WTC11 (cell line): ENCODE measurements at regions not wholly inside any gene's neighbourhood (a gene's known extent, or its start where the extent isn't known, plus 50 kb on each side); places are given as distances from the start of the nearest gene placed in this dataset.

Experiments
- ATAC-seq: fragments of 200-7000 bp; cut with Tn5 transposase; 2 replicates; pipeline ENCODE4 v1.10.0; 2021; ENCODE audit warnings: mild to moderate bottlenecking, moderate library complexity
- CTCF ChIA-PET: fragments of 300-600 bp; sonication (Branson Sonifier 250); formaldehyde crosslinking; loops from one replicate; lab custom pipeline; 2021; ENCODE audit warnings: antibody characterized with exemption; lab: Charles Lee
- POLR2A ChIA-PET: fragments of 350-600 bp; sonication (Branson Sonifier 250); formaldehyde crosslinking; loops from one replicate; lab custom pipeline; 2021; ENCODE audit warnings: antibody characterized with exemption; lab: Charles Lee
- DNase-seq: peaks from one replicate; pipeline ENCODE4 v3.0.0; 2021; ENCODE audit warnings: low spot score
- H3K27ac Mint-ChIP-seq: 2 replicates; pipeline ENCODE4 v1.8.0; 2021; ENCODE audit warnings: mixed read lengths
- H3K27me3 Mint-ChIP-seq: 2 replicates; pipeline ENCODE4 v1.8.0; 2021; ENCODE audit warnings: low read depth, mild to moderate bottlenecking, moderate library complexity, mixed read lengths
- H3K36me3 Mint-ChIP-seq: 2 replicates; pipeline ENCODE4 v1.8.0; 2021; ENCODE audit warnings: mixed read lengths
- H3K4me1 Mint-ChIP-seq: 2 replicates; pipeline ENCODE4 v1.8.0; 2022; ENCODE audit warnings: mixed read lengths
- H3K4me3 Mint-ChIP-seq: 2 replicates; pipeline ENCODE4 v1.8.0; 2021; ENCODE audit warnings: mild to moderate bottlenecking, moderate library complexity, mixed read lengths
- H3K9me3 Mint-ChIP-seq: 2 replicates; pipeline ENCODE4 v1.8.0; 2021; ENCODE audit warnings: mixed read lengths
- ARID4B ChIP-seq: sonication (generic); formaldehyde crosslinking; IDR thresholded peaks from 2 replicates; pipeline ENCODE4 v1.8.0; 2023; ENCODE audit warnings: missing genetic modification reagents, mild to moderate bottlenecking, borderline replicate concordance
- ATF6 ChIP-seq: sonication (generic); formaldehyde crosslinking; IDR thresholded peaks from 2 replicates; pipeline ENCODE4 v1.8.1; 2023; ENCODE audit warnings: mild to moderate bottlenecking, missing genetic modification reagents
- CREB1 ChIP-seq: sonication (generic); formaldehyde crosslinking; IDR thresholded peaks from 2 replicates; pipeline ENCODE4 v1.8.0; 2023; ENCODE audit warnings: mild to moderate bottlenecking, missing genetic modification reagents
- E2F5 ChIP-seq: sonication (generic); formaldehyde crosslinking; IDR thresholded peaks from 2 replicates; pipeline ENCODE4 v1.8.1; 2022; ENCODE audit warnings: mild to moderate bottlenecking, moderate library complexity, missing genetic modification reagents
- EMX1 ChIP-seq: fragments of 250-450 bp; sonication (Bioruptor Pico); IDR thresholded peaks from 2 replicates; pipeline ENCODE4 v1.8.0; 2021; ENCODE audit warnings: mild to moderate bottlenecking
- ETV6 ChIP-seq: sonication (generic); formaldehyde crosslinking; IDR thresholded peaks from 2 replicates; pipeline ENCODE4 v1.8.1; 2022; ENCODE audit warnings: mild to moderate bottlenecking, missing genetic modification reagents
- FOXP4 ChIP-seq: sonication (generic); formaldehyde crosslinking; IDR thresholded peaks from 2 replicates; pipeline ENCODE4 v1.8.0; 2022; ENCODE audit warnings: mild to moderate bottlenecking, missing genetic modification reagents
- JAZF1 ChIP-seq: fragments of 250-450 bp; sonication (Bioruptor Pico); IDR thresholded peaks from 2 replicates; pipeline ENCODE4 v1.9.0; 2021; ENCODE audit warnings: moderate library complexity, mild to moderate bottlenecking, inconsistent platforms
- JUN ChIP-seq: sonication (generic); formaldehyde crosslinking; IDR thresholded peaks from 2 replicates; pipeline ENCODE4 v1.8.0; 2023; ENCODE audit warnings: mild to moderate bottlenecking, missing genetic modification reagents
- KAT7 ChIP-seq: sonication (generic); formaldehyde crosslinking; IDR thresholded peaks from 2 replicates; pipeline ENCODE4 v1.8.1; 2023; ENCODE audit warnings: missing genetic modification reagents, mild to moderate bottlenecking, borderline replicate concordance
- MLX ChIP-seq: sonication (generic); formaldehyde crosslinking; IDR thresholded peaks from 2 replicates; pipeline ENCODE4 v1.8.1; 2023; ENCODE audit warnings: mild to moderate bottlenecking, missing genetic modification reagents, moderate library complexity
- MXD4 ChIP-seq: fragments of 250-450 bp; sonication (Bioruptor Pico); IDR thresholded peaks from 2 replicates; pipeline ENCODE4 v1.8.0; 2021; ENCODE audit warnings: mild to moderate bottlenecking, moderate library complexity, borderline replicate concordance
- NR1H2 ChIP-seq: sonication (generic); formaldehyde crosslinking; IDR thresholded peaks from 2 replicates; pipeline ENCODE4 v1.9.0; 2021; ENCODE audit warnings: mild to moderate bottlenecking, moderate library complexity, missing genetic modification reagents
- TCF7 ChIP-seq: sonication (generic); formaldehyde crosslinking; IDR thresholded peaks from 2 replicates; pipeline ENCODE4 v1.8.0; 2022; ENCODE audit warnings: mild to moderate bottlenecking, low read depth, missing genetic modification reagents, moderate library complexity
- USF1 ChIP-seq: sonication (generic); formaldehyde crosslinking; IDR thresholded peaks from 2 replicates; pipeline ENCODE4 v1.8.0; 2022; ENCODE audit warnings: mild to moderate bottlenecking, missing genetic modification reagents
- ZBTB43 ChIP-seq: sonication (generic); formaldehyde crosslinking; IDR thresholded peaks from 2 replicates; pipeline ENCODE4 v1.8.1; 2023; ENCODE audit warnings: mild to moderate bottlenecking, missing genetic modification reagents
- ZNF138 ChIP-seq: sonication (generic); formaldehyde crosslinking; conservative IDR thresholded peaks from 2 replicates; pipeline ENCODE4 v1.8.1; 2022; ENCODE audit warnings: mild to moderate bottlenecking, moderate library complexity, missing genetic modification reagents
- ZNF317 ChIP-seq: sonication (generic); formaldehyde crosslinking; IDR thresholded peaks from 2 replicates; pipeline ENCODE4 v1.8.1; 2023; ENCODE audit warnings: low read depth, mild to moderate bottlenecking, moderate library complexity, missing genetic modification reagents, borderline replicate concordance
- ZNF425 ChIP-seq: fragments of 250-450 bp; sonication (Bioruptor Pico); conservative IDR thresholded peaks from 2 replicates; pipeline ENCODE4 v1.9.0; 2021; ENCODE audit warnings: mild to moderate bottlenecking
- ZNF512 ChIP-seq: sonication (generic); formaldehyde crosslinking; IDR thresholded peaks from 2 replicates; pipeline ENCODE4 v1.8.1; 2022; ENCODE audit warnings: missing genetic modification reagents, borderline replicate concordance

- H3K27me3 Mint-ChIP-seq: no peaks in the 10 kb centered on the region
- no peak for TF ChIP-seq KAT7 (CRISPR knock-in tag)
- TF ChIP-seq E2F5: no peak
- TF ChIP-seq JUN (CRISPR knock-in tag): no peak
- no peak for TF ChIP-seq CREB1
- TF ChIP-seq EMX1: no peak
- no peak for TF ChIP-seq MLX (CRISPR knock-in tag)
- TF ChIP-seq USF1 (CRISPR knock-in tag): no peak
- TF ChIP-seq NR1H2 (CRISPR knock-in tag): no peak
- TF ChIP-seq FOXP4 (CRISPR knock-in tag): no peak
- no peak for TF ChIP-seq MXD4 (CRISPR knock-in tag)
- no peak for TF ChIP-seq ZNF138
- TF ChIP-seq TCF7 (CRISPR knock-in tag): no peak
- TF ChIP-seq ARID4B (CRISPR knock-in tag): no peak
- no peak for TF ChIP-seq ETV6 (CRISPR knock-in tag)
- TF ChIP-seq ZBTB43: no peak
- TF ChIP-seq ZNF512 (CRISPR knock-in tag): no peak
- no peak for TF ChIP-seq ATF6 (CRISPR knock-in tag)
- no peak for TF ChIP-seq ZNF317 (CRISPR knock-in tag)
- TF ChIP-seq JAZF1: no peak
- TF ChIP-seq ZNF425 (CRISPR knock-in tag): no peak
- TF ChIP-seq, all 79 proteins: peak for 0
- CTCF ChIA-PET: interaction anchor here (1.1 to 1.2 kb wide), 2 partner anchors 41 to 57 kb away, joined by 3 read pairs; no protein-coding TSS in a partner anchor
- POLR2A ChIA-PET: no interaction called here
- ATAC-seq: no peak
- Mint-ChIP-seq H3K4me1 (peaks cover 39% of the 10 kb centered on the region), H3K4me3 (no peak overlapping the region), H3K9me3 (no peaks in the 10 kb centered on the region; the same call in 1 of the 2 replicates), H3K27ac (no peak overlapping the region), H3K36me3 (no peaks in the 10 kb centered on the region)
- DNase-seq: no peak
These were observed 77.9 kb upstream of the ATP10B start for GRCh38 chr5:160929906-160930305.
